Kidney epithelial cell (primary cell): ENCODE measurements at regions not wholly inside any gene's neighbourhood (a gene's known extent, or its start where the extent isn't known, plus 50 kb on each side); places are given as distances from the start of the nearest gene placed in this dataset.

Experiments
- DNase-seq: peaks from one replicate; pipeline ENCODE4 v3.0.0-alpha.2; 2010; ENCODE audit warnings: low read depth
- H3K27me3 ChIP-seq: 2 replicates; pipeline ENCODE4 v1.6.0; 2011; ENCODE audit warnings: low read length; ENCODE audit not compliant: control insufficient read depth, insufficient read depth
- H3K36me3 ChIP-seq: 2 replicates; pipeline ENCODE4 v1.5.1; 2011; ENCODE audit warnings: low read length; ENCODE audit not compliant: control insufficient read depth, insufficient read depth
- H3K4me3 ChIP-seq: 2 replicates; pipeline ENCODE4 v1.5.1; 2011; ENCODE audit warnings: low read depth, mild to moderate bottlenecking, control low read depth, low read length
- CTCF ChIP-seq: IDR thresholded peaks from 2 replicates; pipeline ENCODE4 v1.5.1; 2011; ENCODE audit warnings: mild to moderate bottlenecking, moderate library complexity, low read length, control low read depth, inconsistent platforms; ENCODE audit not compliant: insufficient read depth, poor library complexity, severe bottlenecking

- Histone ChIP-seq H3K4me3 (no peak overlapping the region), H3K27me3 (no peaks in the 10 kb centered on the region), H3K36me3 (no peaks in the 10 kb centered on the region)
- peak; percentile 16 for DNase-seq
- no peak for TF ChIP-seq CTCF
Measured at GRCh38 chr1:218585511-218586184, 240.5 kb downstream of the TGFB2 start.

- TF ChIP-seq CTCF, result no peak
- Histone ChIP-seq H3K27me3 (no peaks in the 10 kb centered on the region), H3K36me3 (no peaks in the 10 kb centered on the region), H3K4me3 (no peak overlapping the region)
- DNase-seq, result no peak
Measured at GRCh38 chr1:218587900-218588299, 242.8 kb downstream of the TGFB2 start.

- Histone ChIP-seq H3K36me3 (no peaks in the 10 kb centered on the region), H3K4me3 (no peak overlapping the region), H3K27me3 (no peaks in the 10 kb centered on the region)
- no peak for TF ChIP-seq CTCF
- DNase-seq, result no peak
Measured at GRCh38 chr1:218588540-218589172, 243.5 kb downstream of the TGFB2 start.

- Histone ChIP-seq H3K36me3 (no peaks in the 10 kb centered on the region), H3K27me3 (no peaks in the 10 kb centered on the region)
- no peak for TF ChIP-seq CTCF
Measured at GRCh38 chr1:218589487-218589886, 244.4 kb downstream of the TGFB2 start.

GRCh38 chr1:218591966-218592365 lies 246.8 kb downstream of the TGFB2 start:
- H3K36me3 ChIP-seq, result no peaks in the 10 kb centered on the region
- DNase-seq, result no peak
- H3K4me3 ChIP-seq, result no peak overlapping the region
- no peak for TF ChIP-seq CTCF
- no peaks in the 10 kb centered on the region for H3K27me3 ChIP-seq

More at GRCh38 chr1:218589487-218589886, 244.4 kb downstream of the TGFB2 start:
- no peak overlapping the region for H3K4me3 ChIP-seq
- no peak for DNase-seq
